Sciatic nerve (tissue), 2 donors: ENCODE measurements at regions not wholly inside any gene's neighbourhood (a gene's known extent, or its start where the extent isn't known, plus 50 kb on each side); places are given as distances from the start of the nearest gene placed in this dataset.
"Not testable (repeated sequence)": the region's sequence is repeated elsewhere in the genome, so short reads cannot be mapped to it uniquely, and the experiment has no call there.

Experiments
- ATAC-seq: fragments of 200-7000 bp; cut with Tn5 transposase; one replicate; pipeline ENCODE4 v1.9.1; 2020; ENCODE audit warnings: mild to moderate bottlenecking, moderate library complexity
- DNase-seq: peaks from one replicate; pipeline ENCODE4 v3.0.0-alpha.2; 2020; ENCODE audit warnings: low spot score
- intact Hi-C: fragments of 100-400 bp; cut with DNase I; formaldehyde crosslinking; loops from one replicate; pipeline ENCODE4 v1.14.2; 2022
- donor health status: DM: no; HTN: no; CAD: no.
- donor health status: DM: no; HTN: no; CAD: no.

- ATAC-seq, DNase-seq, intact Hi-C loops: not testable (repeated sequence)
Measured at GRCh38 chr18:104264-104663, 54.1 kb upstream of the USP14 start.

- not testable (repeated sequence) for ATAC-seq, DNase-seq
Measured at GRCh38 chr18:105161-106053, 53.0 kb upstream of the USP14 start.

GRCh38 chr18:106054-106851 lies 52.1 kb upstream of the USP14 start:
- DNase-seq, intact Hi-C loops, ATAC-seq: not testable (repeated sequence)

More at GRCh38 chr18:105161-106053, 53.0 kb upstream of the USP14 start:
- intact Hi-C loops = not testable (repeated sequence)

- ATAC-seq = peak; percentile 29
- DNase-seq = not testable (repeated sequence)
Measured at GRCh38 chr18:106868-107384, 51.4 kb upstream of the USP14 start.

GRCh38 chr18:107464-107863 lies 50.9 kb upstream of the USP14 start:
- DNase-seq, ATAC-seq, intact Hi-C loops: not testable (repeated sequence)

More at GRCh38 chr18:106868-107384, 51.4 kb upstream of the USP14 start:
- intact Hi-C loops = not testable (repeated sequence)

GRCh38 chr18:107947-108664 lies 50.3 kb upstream of the USP14 start:
- ATAC-seq = peak; percentile 80
- intact Hi-C loops, DNase-seq: not testable (repeated sequence)
